ENCODE measurements at regions not wholly inside any gene's neighbourhood (a gene's known extent, or its start where the extent isn't known, plus 50 kb on each side); places are given as distances from the start of the nearest gene placed in this dataset.
"Not testable (repeated sequence)": the region's sequence is repeated elsewhere in the genome, so short reads cannot be mapped to it uniquely, and the experiment has no call there.

GRCh38 chr2:195570329-195570728 is 86.7 kb upstream of the SLC39A10 start:
- DNase-seq, result no peak

GRCh38 chr2:195569255-195569654 is 87.8 kb upstream of the SLC39A10 start:
- DNase-seq, result no peak

GRCh38 chr2:195564625-195565135 is 92.3 kb upstream of the SLC39A10 start:
- not testable (repeated sequence) for DNase-seq

GRCh38 chr2:195563857-195564512 is 93.0 kb upstream of the SLC39A10 start:
- no peak for DNase-seq

GRCh38 chr2:195562570-195563566 is 94.2 kb upstream of the SLC39A10 start:
- DNase-seq, result no peak

- no peak for DNase-seq
Observed at GRCh38 chr2:195561116-195561921, 95.7 kb upstream of the SLC39A10 start.

- no peak for DNase-seq
Observed at GRCh38 chr2:195560209-195560895, 96.7 kb upstream of the SLC39A10 start.

- DNase-seq, result no peak
Observed at GRCh38 chr2:195559431-195559914, 97.6 kb upstream of the SLC39A10 start.

GRCh38 chr2:195555971-195556370 is 101.1 kb upstream of the SLC39A10 start:
- no peak for DNase-seq

- DNase-seq, result no peak
Observed at GRCh38 chr2:195552581-195552980, 104.4 kb upstream of the SLC39A10 start.

GRCh38 chr2:195548198-195548940 is 108.7 kb upstream of the SLC39A10 start:
- no peak for DNase-seq

- DNase-seq, result not testable (repeated sequence)
Observed at GRCh38 chr2:195547268-195547840, 109.7 kb upstream of the SLC39A10 start.

GRCh38 chr2:195545811-195546210 is 111.2 kb upstream of the SLC39A10 start:
- no peak for DNase-seq

- no peak for DNase-seq
Observed at GRCh38 chr2:195543902-195544894, 112.8 kb upstream of the SLC39A10 start.

GRCh38 chr2:195543063-195543462 is 114.0 kb upstream of the SLC39A10 start:
- no peak for DNase-seq

GRCh38 chr2:195542067-195542466 is 115.0 kb upstream of the SLC39A10 start:
- DNase-seq, result no peak

- DNase-seq, result no peak
Observed at GRCh38 chr2:195538937-195539336, 118.1 kb upstream of the SLC39A10 start.

GRCh38 chr2:195537811-195538210 is 119.2 kb upstream of the SLC39A10 start:
- DNase-seq, result no peak

- no peak for DNase-seq
Observed at GRCh38 chr2:195536906-195537305, 120.1 kb upstream of the SLC39A10 start.

Measured in NCI-H187 (cell line).